ENCODE measurements at regions not wholly inside any gene's neighbourhood (a gene's known extent, or its start where the extent isn't known, plus 50 kb on each side); places are given as distances from the start of the nearest gene placed in this dataset.

GRCh38 chr4:124527364-124527763 lies 185.2 kb downstream of the ANKRD50 start:
- H3K9me3 ChIP-seq: no peaks in the 10 kb centered on the region
- 94% methylated on average over 3 of the region's 3 CpGs for WGBS
- H3K4me1 ChIP-seq: no peaks in the 10 kb centered on the region
- no peak overlapping the region for H3K4me3 ChIP-seq
- no peak overlapping the region for H3K27ac ChIP-seq
- H3K36me3 ChIP-seq: no peaks in the 10 kb centered on the region
- TF ChIP-seq EP300 (IDR thresholded peaks at IDR 0.05) (no peak), CTCF (IDR thresholded peaks at IDR 0.05) (no peak), POLR2A (IDR thresholded peaks at IDR 0.05) (no peak), POLR2AphosphoS5 (IDR thresholded peaks at IDR 0.05) (no peak)
- DNase-seq (ENCODE audit: low spot score in 2 of 2): no peak
- no peaks in the 10 kb centered on the region for H3K27me3 ChIP-seq

GRCh38 chr4:124529131-124529530 lies 183.4 kb downstream of the ANKRD50 start:
- Histone ChIP-seq H3K4me1 (no peaks in the 10 kb centered on the region), H3K27me3 (no peaks in the 10 kb centered on the region), H3K36me3 (no peaks in the 10 kb centered on the region), H3K27ac (no peak overlapping the region), H3K4me3 (no peak overlapping the region), H3K9me3 (no peaks in the 10 kb centered on the region)
- no peak for DNase-seq (ENCODE audit: low spot score in 2 of 2)
- 79% methylated on average over 1 of the region's 1 CpG for WGBS
- TF ChIP-seq POLR2A (IDR thresholded peaks at IDR 0.05): no peak
- no peak for TF ChIP-seq EP300 (IDR thresholded peaks at IDR 0.05)
- TF ChIP-seq CTCF (IDR thresholded peaks at IDR 0.05): no peak

GRCh38 chr4:124530464-124531077 lies 182.0 kb downstream of the ANKRD50 start:
- H3K4me3 ChIP-seq: no peak overlapping the region
- H3K27ac ChIP-seq: no peak overlapping the region
- no peaks in the 10 kb centered on the region for H3K27me3 ChIP-seq
- no peak for TF ChIP-seq CTCF (IDR thresholded peaks at IDR 0.05)
- TF ChIP-seq POLR2AphosphoS5 (IDR thresholded peaks at IDR 0.05): no peak
- TF ChIP-seq EP300 (IDR thresholded peaks at IDR 0.05): no peak
- TF ChIP-seq POLR2A (IDR thresholded peaks at IDR 0.05): no peak
- no peaks in the 10 kb centered on the region for H3K4me1 ChIP-seq
- DNase-seq (ENCODE audit: low spot score in 2 of 2): no peak
- no peaks in the 10 kb centered on the region for H3K36me3 ChIP-seq
- 69% methylated on average over 5 of the region's 5 CpGs for WGBS
- no peaks in the 10 kb centered on the region for H3K9me3 ChIP-seq

GRCh38 chr4:124534131-124534530 lies 178.4 kb downstream of the ANKRD50 start:
- Histone ChIP-seq H3K4me3 (no peak overlapping the region), H3K27me3 (no peaks in the 10 kb centered on the region), H3K36me3 (no peaks in the 10 kb centered on the region), H3K27ac (no peak overlapping the region), H3K9me3 (no peaks in the 10 kb centered on the region), H3K4me1 (no peaks in the 10 kb centered on the region)
- no peak for DNase-seq (ENCODE audit: low spot score in 2 of 2)
- WGBS: 95% methylated on average over 2 of the region's 2 CpGs
- no peak for TF ChIP-seq CTCF (IDR thresholded peaks at IDR 0.05)
- no peak for TF ChIP-seq POLR2AphosphoS5 (IDR thresholded peaks at IDR 0.05)
- no peak for TF ChIP-seq POLR2A (IDR thresholded peaks at IDR 0.05)
- no peak for TF ChIP-seq EP300 (IDR thresholded peaks at IDR 0.05)

- no peak for TF ChIP-seq POLR2AphosphoS5 (IDR thresholded peaks at IDR 0.05)
- no peak for TF ChIP-seq POLR2A (IDR thresholded peaks at IDR 0.05)
- no peak for TF ChIP-seq EP300 (IDR thresholded peaks at IDR 0.05)
- no peak for TF ChIP-seq CTCF (IDR thresholded peaks at IDR 0.05)
- no peaks in the 10 kb centered on the region for H3K9me3 ChIP-seq
- no peaks in the 10 kb centered on the region for H3K4me1 ChIP-seq
- 76% methylated on average over 1 of the region's 1 CpG for WGBS
- H3K27me3 ChIP-seq: no peaks in the 10 kb centered on the region
- H3K36me3 ChIP-seq: no peaks in the 10 kb centered on the region
- no peak overlapping the region for H3K4me3 ChIP-seq
- H3K27ac ChIP-seq: no peak overlapping the region
- DNase-seq (ENCODE audit: low spot score in 2 of 2): no peak
Observed at GRCh38 chr4:124535003-124535402, 177.5 kb downstream of the ANKRD50 start.

All from suprapubic skin (tissue), 4 donors.